Liver (tissue), 8 donors: ENCODE measurements at regions not wholly inside any gene's neighbourhood (a gene's known extent, or its start where the extent isn't known, plus 50 kb on each side); places are given as distances from the start of the nearest gene placed in this dataset.

Experiments used
- DNase-seq: peaks from one replicate; pipeline ENCODE4 v3.0.0-alpha.2; 2017; ENCODE audit warnings: low spot score
- H3K27ac ChIP-seq, 2 donors: one replicate each; pipeline ENCODE4 v1.7.0; 2013; ENCODE audit warnings: inconsistent platforms in 2 of 2, low read length in 2 of 2, control low read depth in 1 of 2, low read depth in 1 of 2, mild to moderate bottlenecking in 1 of 2
- H3K27me3 ChIP-seq, 4 donors: one replicate each; pipeline versions ENCODE4 v1.6.1 to v1.7.0; 2013; ENCODE audit warnings: low read length in 3 of 4, inconsistent platforms in 1 of 4, mild to moderate bottlenecking in 1 of 4, moderate library complexity in 1 of 4; ENCODE audit not compliant: control insufficient read depth in 4 of 4, insufficient read depth in 4 of 4
- H3K36me3 ChIP-seq, 4 donors: one replicate each; pipeline versions ENCODE4 v1.6.1 to v1.7.0; 2013; ENCODE audit warnings: low read length in 3 of 4, mild to moderate bottlenecking in 3 of 4, low read depth in 1 of 4, moderate library complexity in 1 of 4; ENCODE audit not compliant: control insufficient read depth in 4 of 4, insufficient read depth in 3 of 4
- H3K4me1 ChIP-seq, 4 donors: one replicate each; pipeline versions ENCODE4 v1.6.1 to v1.7.0; 2013; ENCODE audit warnings: low read length in 3 of 4, mild to moderate bottlenecking in 3 of 4, moderate library complexity in 1 of 4; ENCODE audit not compliant: control insufficient read depth in 4 of 4, insufficient read depth in 4 of 4
- H3K4me3 ChIP-seq, 3 donors: one replicate each; pipeline versions ENCODE4 v1.6.1 to v1.7.0; 2013; ENCODE audit warnings: low read length in 3 of 3, control low read depth in 1 of 3, low read depth in 1 of 3, mild to moderate bottlenecking in 1 of 3
- H3K9ac ChIP-seq, 2 donors: one replicate each; pipeline ENCODE4 v1.7.0; 2013; ENCODE audit warnings: low read length in 2 of 2, mild to moderate bottlenecking in 2 of 2, moderate library complexity in 2 of 2, control low read depth in 1 of 2, low read depth in 1 of 2
- H3K9me3 ChIP-seq, 4 donors: one replicate each; pipeline versions ENCODE4 v1.6.1 to v1.7.0; 2013; ENCODE audit warnings: low read length in 3 of 4; ENCODE audit not compliant: control insufficient read depth in 4 of 4
- EGR1 ChIP-seq, 2 donors: IDR thresholded peaks; 2 replicates each; pipeline ENCODE4 v1.6.1; 2016 to 2018; ENCODE audit warnings: antibody characterized with exemption in 2 of 2, low read depth in 2 of 2
- FOXA1 ChIP-seq: IDR thresholded peaks from 2 replicates; pipeline ENCODE4 v1.6.1; 2016; ENCODE audit warnings: antibody characterized with exemption
- FOXA2 ChIP-seq: IDR thresholded peaks from 2 replicates; pipeline ENCODE4 v1.6.1; 2016; ENCODE audit warnings: antibody characterized with exemption
- GABPA ChIP-seq, 2 donors: IDR thresholded peaks in 1 of 2; conservative IDR thresholded peaks in 1 of 2; 2 replicates each; pipeline ENCODE4 v1.6.1; 2016; ENCODE audit warnings: antibody characterized with exemption in 2 of 2, mild to moderate bottlenecking in 1 of 2, moderate library complexity in 1 of 2
- HNF4A ChIP-seq, 2 donors: conservative IDR thresholded peaks; 2 replicates each; pipeline ENCODE4 v1.6.1; 2016; ENCODE audit warnings: antibody characterized with exemption in 2 of 2, mild to moderate bottlenecking in 2 of 2
- HNF4G ChIP-seq: IDR thresholded peaks from 2 replicates; pipeline ENCODE4 v1.6.1; 2016; ENCODE audit warnings: antibody characterized with exemption
- MAX ChIP-seq: IDR thresholded peaks from 2 replicates; pipeline ENCODE4 v1.6.1; 2016; ENCODE audit warnings: antibody characterized with exemption
- NR2F2 ChIP-seq: IDR thresholded peaks from 2 replicates; pipeline ENCODE4 v1.6.1; 2016; ENCODE audit warnings: antibody characterized with exemption
- RAD21 ChIP-seq, 2 donors: IDR thresholded peaks; 2 replicates each; pipeline ENCODE4 v1.6.1; 2016; ENCODE audit warnings: antibody characterized with exemption in 2 of 2, mild to moderate bottlenecking in 2 of 2
- REST ChIP-seq: IDR thresholded peaks from 2 replicates; pipeline ENCODE4 v1.6.1; 2016; ENCODE audit warnings: antibody characterized with exemption, mild to moderate bottlenecking
- RXRA ChIP-seq, 2 donors: IDR thresholded peaks; 2 replicates each; pipeline ENCODE4 v1.6.1; 2017 to 2018; ENCODE audit warnings: antibody characterized with exemption in 2 of 2, mild to moderate bottlenecking in 1 of 2
- SP1 ChIP-seq: IDR thresholded peaks from 2 replicates; pipeline ENCODE4 v1.6.1; 2018; ENCODE audit warnings: antibody characterized with exemption, mild to moderate bottlenecking
- YY1 ChIP-seq: IDR thresholded peaks from 2 replicates; pipeline ENCODE4 v1.6.1; 2016; ENCODE audit warnings: antibody characterized with exemption, mild to moderate bottlenecking
- ZBTB33 ChIP-seq: IDR thresholded peaks from 2 replicates; pipeline ENCODE4 v1.6.1; 2016; ENCODE audit warnings: antibody characterized with exemption
- WGBS: extraction: QIAGEN DNeasy Blood & Tissue Kit; methylation state at CpG from one replicate; pipeline ENCODE4 v1.1.7; 2013; 5-methylcytosine and 5-hydroxymethylcytosine counted together
- TF ChIP-seq, protein P1 (sequence below): fragments of 150-350 bp; IDR thresholded peaks from 2 replicates; pipeline ENCODE4 v1.5.1; 2017; ENCODE audit warnings: improper control_type of control experiment, low read depth, low read length; ENCODE audit not compliant: missing input control
- TF ChIP-seq, protein P2 (sequence below): IDR thresholded peaks from 2 replicates; pipeline ENCODE4 v1.6.1; 2016; ENCODE audit warnings: antibody characterized with exemption
- donor health status: healthy.
- donor health status: healthy.
- donor health status: healthy.
- donor health status: healthy.
- donor health status: healthy.

DNA sequence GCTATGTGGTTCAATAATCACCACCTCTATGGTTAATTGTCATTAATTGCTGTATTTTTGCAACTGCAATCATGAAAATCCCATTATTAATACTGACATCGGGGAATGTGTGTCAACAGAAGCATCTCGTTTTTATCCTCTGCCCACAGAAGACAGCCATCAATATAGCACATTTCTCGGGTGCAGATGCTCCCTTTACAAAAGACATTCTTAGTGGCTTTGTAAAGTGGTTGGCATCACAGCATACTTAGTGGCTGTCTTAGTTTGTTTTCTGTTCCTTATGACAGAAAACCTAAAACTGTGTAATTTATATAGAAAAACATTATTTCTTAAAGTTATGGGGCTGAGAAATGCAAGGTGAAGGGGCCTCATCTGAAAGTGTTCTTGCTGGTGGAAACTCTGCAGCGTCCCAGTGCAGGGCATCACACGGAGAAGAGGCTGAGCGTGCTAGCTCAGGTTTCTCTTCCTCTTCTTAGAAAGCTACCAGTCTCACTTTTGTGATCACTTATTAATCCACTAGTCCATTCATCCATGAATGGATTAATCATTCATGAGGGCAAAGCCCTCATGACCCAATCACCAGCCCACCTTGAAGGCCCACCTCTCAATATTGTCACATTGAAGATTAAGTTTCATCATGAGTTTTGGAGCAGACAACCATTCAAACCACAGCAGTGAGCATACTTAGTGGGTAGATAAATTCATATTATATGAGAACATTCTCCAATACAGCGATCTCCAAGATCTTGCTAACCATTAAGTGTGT lies 1067.7 kb upstream of the PABPC4L start:
- WGBS: 76% methylated on average over 7 of the region's 7 CpGs
- Histone ChIP-seq H3K27me3 (no peaks in the 10 kb centered on the region), H3K4me3 (no peak overlapping the region), H3K4me1 (no peaks in the 10 kb centered on the region), H3K9me3 (no peaks in the 10 kb centered on the region), H3K36me3 (no peaks in the 10 kb centered on the region), H3K27ac (no peak overlapping the region), H3K9ac (no peak overlapping the region)
- no peak for TF ChIP-seq HNF4A (conservative IDR thresholded peaks at IDR 0.05)
- no peak for TF ChIP-seq REST
- TF ChIP-seq EGR1 (IDR thresholded peaks at IDR 0.05; ENCODE audit: low read depth in 2 of 2): no peak
- no peak for TF ChIP-seq MAX
- no peak for TF ChIP-seq YY1
- no peak for TF ChIP-seq SP1
- no peak for TF ChIP-seq FOXA1
- TF ChIP-seq RXRA (IDR thresholded peaks at IDR 0.05): no peak
- no peak for TF ChIP-seq FOXA2
- TF ChIP-seq, protein P1, sequence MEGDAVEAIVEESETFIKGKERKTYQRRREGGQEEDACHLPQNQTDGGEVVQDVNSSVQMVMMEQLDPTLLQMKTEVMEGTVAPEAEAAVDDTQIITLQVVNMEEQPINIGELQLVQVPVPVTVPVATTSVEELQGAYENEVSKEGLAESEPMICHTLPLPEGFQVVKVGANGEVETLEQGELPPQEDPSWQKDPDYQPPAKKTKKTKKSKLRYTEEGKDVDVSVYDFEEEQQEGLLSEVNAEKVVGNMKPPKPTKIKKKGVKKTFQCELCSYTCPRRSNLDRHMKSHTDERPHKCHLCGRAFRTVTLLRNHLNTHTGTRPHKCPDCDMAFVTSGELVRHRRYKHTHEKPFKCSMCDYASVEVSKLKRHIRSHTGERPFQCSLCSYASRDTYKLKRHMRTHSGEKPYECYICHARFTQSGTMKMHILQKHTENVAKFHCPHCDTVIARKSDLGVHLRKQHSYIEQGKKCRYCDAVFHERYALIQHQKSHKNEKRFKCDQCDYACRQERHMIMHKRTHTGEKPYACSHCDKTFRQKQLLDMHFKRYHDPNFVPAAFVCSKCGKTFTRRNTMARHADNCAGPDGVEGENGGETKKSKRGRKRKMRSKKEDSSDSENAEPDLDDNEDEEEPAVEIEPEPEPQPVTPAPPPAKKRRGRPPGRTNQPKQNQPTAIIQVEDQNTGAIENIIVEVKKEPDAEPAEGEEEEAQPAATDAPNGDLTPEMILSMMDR: no peak
- TF ChIP-seq GABPA (IDR thresholded peaks at IDR 0.05 in 1 of 2, conservative IDR thresholded peaks at IDR 0.05 in 1 of 2): no peak
- no peak for TF ChIP-seq HNF4G
- TF ChIP-seq, protein P2, sequence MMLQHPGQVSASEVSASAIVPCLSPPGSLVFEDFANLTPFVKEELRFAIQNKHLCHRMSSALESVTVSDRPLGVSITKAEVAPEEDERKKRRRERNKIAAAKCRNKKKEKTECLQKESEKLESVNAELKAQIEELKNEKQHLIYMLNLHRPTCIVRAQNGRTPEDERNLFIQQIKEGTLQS: no peak
- no peak for TF ChIP-seq ZBTB33
- TF ChIP-seq RAD21 (IDR thresholded peaks at IDR 0.05): no peak
- no peak for TF ChIP-seq NR2F2
- no peak for DNase-seq
